ENCODE measurements at regions not wholly inside any gene's neighbourhood (a gene's known extent, or its start where the extent isn't known, plus 50 kb on each side); places are given as distances from the start of the nearest gene placed in this dataset. TPM values are rescaled to one million over a fixed set of nuclear protein-coding genes. Genes with fewer than 3 reads are reported as not detected.

GRCh38 chr10:126851414-126852108 is 53.7 kb upstream of the DOCK1 start:
- DNase-seq, result no peak

GRCh38 chr10:126854726-126855495 is 50.3 kb upstream of the DOCK1 start:
- no peak for DNase-seq

Small RNAs in the stretch of these regions (small RNA-seq; reads per million reads assigned to genes)
- not detected for gene RF00271

Measured in occipital lobe (tissue), 2 donors.